GM13976 (cell line): ENCODE measurements at regions not wholly inside any gene's neighbourhood (a gene's known extent, or its start where the extent isn't known, plus 50 kb on each side); places are given as distances from the start of the nearest gene placed in this dataset.

Experiments
- DNase-seq: peaks from one replicate; pipeline ENCODE4 v3.0.0; 2012; ENCODE audit warnings: low spot score
- CTCF ChIP-seq: IDR thresholded peaks from 2 replicates; pipeline ENCODE4 v1.5.1; 2012; ENCODE audit warnings: borderline replicate concordance, mild to moderate bottlenecking; ENCODE audit not compliant: insufficient read depth; ENCODE audit errors: extremely low read depth, missing control alignments, control extremely low read depth
- in situ Hi-C: fragments of 300-500 bp; cut with MboI; formaldehyde crosslinking; loops from one replicate; pipeline ENCODE4 v1.12.0; 2022; ENCODE audit warnings: low sequenced_read_pairs, mixed read lengths, inconsistent platforms; ENCODE audit not compliant: unreplicated experiment

- TF ChIP-seq CTCF = no peak
- DNase-seq = no peak
- in situ Hi-C loops = no loop called here
Observed at GRCh38 chr12:116502141-116502725, 56.9 kb upstream of the MAP1LC3B2 start.

GRCh38 chr12:116502989-116503496 lies 56.1 kb upstream of the MAP1LC3B2 start:
- TF ChIP-seq CTCF = no peak
- DNase-seq = no peak
- in situ Hi-C loops = no loop called here

- DNase-seq = no peak
- no peak for TF ChIP-seq CTCF
- in situ Hi-C loops = no loop called here
Observed at GRCh38 chr12:116504438-116504837, 54.7 kb upstream of the MAP1LC3B2 start.

- TF ChIP-seq CTCF = no peak
- DNase-seq = no peak
- in situ Hi-C loops = no loop called here
Observed at GRCh38 chr12:116506697-116507064, 52.5 kb upstream of the MAP1LC3B2 start.

- no peak for TF ChIP-seq CTCF
- in situ Hi-C loops = no loop called here
- DNase-seq = peak; percentile 45
Observed at GRCh38 chr12:116508145-116509121, 50.7 kb upstream of the MAP1LC3B2 start.
